Prostate gland (tissue), 2 donors: ENCODE measurements at regions not wholly inside any gene's neighbourhood (a gene's known extent, or its start where the extent isn't known, plus 50 kb on each side); places are given as distances from the start of the nearest gene placed in this dataset.

Source experiments
- CTCF ChIP-seq, 4 experiments: fragments of 200-600 bp in 2 of 4; fragments of 450-650 bp in 2 of 4; sonication (generic) in 2 of 4; IDR thresholded peaks; 1 replicate in 3 of 4; 2 replicates in 1 of 4; pipeline ENCODE4 v1.5.1; 2016 to 2019; ENCODE audit warnings: antibody characterized with exemption in 4 of 4, mild to moderate bottlenecking in 2 of 4, moderate library complexity in 2 of 4
- POLR2A ChIP-seq: fragments of 450-650 bp; IDR thresholded peaks from one replicate; pipeline ENCODE4 v1.6.1; 2016; ENCODE audit warnings: antibody characterized with exemption, mild to moderate bottlenecking

GRCh38 chr10:107492389-107492788, 327.9 kb upstream of the SORCS1 start:
- TF ChIP-seq CTCF (IDR thresholded peaks at IDR 0.05) = no peak
- TF ChIP-seq POLR2A = no peak
